Heart right ventricle (tissue), 16 donors: ENCODE measurements at regions not wholly inside any gene's neighbourhood (a gene's known extent, or its start where the extent isn't known, plus 50 kb on each side); places are given as distances from the start of the nearest gene placed in this dataset.

ENCODE experiments used
- ATAC-seq, 8 donors: fragments of 200-7000 bp; cut with Tn5 transposase; one replicate each; pipeline ENCODE4 v1.9.1; 2020; ENCODE audit warnings: mild to moderate bottlenecking in 8 of 8, moderate library complexity in 8 of 8, moderate number of reproducible peaks in 1 of 8
- DNase-seq, 2 donors: peaks; one replicate each; pipeline ENCODE4 v3.0.0-alpha.2; 2020
- H3K27ac ChIP-seq, 10 donors: fragments of 200-600 bp; sonication (generic) in 2 of 10; one replicate each; pipeline versions ENCODE4 v1.5.0 to v1.8.0; 2020 to 2022; ENCODE audit warnings: mild to moderate bottlenecking in 3 of 10
- H3K27me3 ChIP-seq, 7 donors: fragments of 200-600 bp; one replicate each; pipeline ENCODE4 v1.8.0; 2021 to 2022; ENCODE audit warnings: mild to moderate bottlenecking in 2 of 7
- H3K36me3 ChIP-seq, 9 donors: fragments of 200-600 bp; sonication (generic) in 1 of 9; one replicate each; pipeline versions ENCODE4 v1.5.0 to v1.8.0; 2020 to 2022; ENCODE audit warnings: mild to moderate bottlenecking in 2 of 9
- H3K4me1 ChIP-seq, 9 donors: fragments of 200-600 bp; sonication (generic) in 1 of 9; one replicate each; pipeline versions ENCODE4 v1.5.0 to v1.8.0; 2020 to 2022; ENCODE audit warnings: mild to moderate bottlenecking in 4 of 9
- H3K4me3 ChIP-seq, 10 donors: fragments of 200-600 bp; sonication (generic) in 2 of 10; one replicate each; pipeline versions ENCODE4 v1.5.0 to v1.8.0; 2020 to 2022; ENCODE audit warnings: mild to moderate bottlenecking in 7 of 10, moderate library complexity in 2 of 10
- H3K9me3 ChIP-seq, 11 donors: fragments of 200-600 bp in 10 of 11; sonication (generic) in 2 of 11; one replicate each; pipeline versions ENCODE4 v1.5.0 to v1.8.0; 2013 to 2022; ENCODE audit warnings: mild to moderate bottlenecking in 2 of 11, control low read depth in 1 of 11, moderate library complexity in 1 of 11
- CTCF ChIP-seq, 9 donors: fragments of 200-600 bp; sonication (generic) in 2 of 9; IDR thresholded peaks; one replicate each; pipeline versions ENCODE4 v1.5.0 to v1.8.0; 2021 to 2022; ENCODE audit warnings: antibody characterized with exemption in 9 of 9, mild to moderate bottlenecking in 5 of 9, moderate library complexity in 1 of 9
- WGBS, 2 donors: extraction: QIAGEN DNeasy Blood & Tissue Kit; methylation state at CpG; one replicate each; pipeline ENCODE4 v1.1.7; 2013; ENCODE audit warnings: inconsistent platforms in 1 of 2; 5-methylcytosine and 5-hydroxymethylcytosine counted together
- intact Hi-C, 10 donors: fragments of 100-400 bp; cut with DNase I; formaldehyde crosslinking; loops; one replicate each; pipeline versions ENCODE4 v1.11.1 to v1.14.2; 2022
- donor health status: Arrhythmogenic right ventricular cardiomyopathy.
- donor health status: ischemic (EF 13 %, LVEDD 7.1; RV severe dilation, severe dysfunction).
- donor health status: healthy with polysubstance abuse.
- donor health status: DM: no; HTN: yes; CAD: no.
- donor health status: DM: no; HTN: no; CAD: no.
- donor health status: ischemic (EF 25% LVEDD 6.9; RV normal size, moderate dysfunction).
- donor health status: ischemic (EF 25% LVEDD 5.7; RV mildly dilated, moderate dysfunction).
- donor health status: healthy.
- donor health status: DM: yes; HTN: yes; CAD: no.
- donor health status: Ischemic cardiomyopathy.
- donor health status: ischemic (EF 35%, LVEDD 5.7; RV mildly dilated, moderate dysfunction).
- donor health status: nonischemic (EF 11% LVEDD 7.7; RV severe dilation, severe dysfunction).
- donor health status: DM: yes; HTN: yes; CAD: no.
- donor health status: PGD.
- donor health status: ischemic (EF 29% LVEDD 5.4; RV normal size, mild dysfunction).
- donor health status: nonischemic (EF 23%, LVEDD 6.1; RV moderate dilation, normal function).

DNA sequence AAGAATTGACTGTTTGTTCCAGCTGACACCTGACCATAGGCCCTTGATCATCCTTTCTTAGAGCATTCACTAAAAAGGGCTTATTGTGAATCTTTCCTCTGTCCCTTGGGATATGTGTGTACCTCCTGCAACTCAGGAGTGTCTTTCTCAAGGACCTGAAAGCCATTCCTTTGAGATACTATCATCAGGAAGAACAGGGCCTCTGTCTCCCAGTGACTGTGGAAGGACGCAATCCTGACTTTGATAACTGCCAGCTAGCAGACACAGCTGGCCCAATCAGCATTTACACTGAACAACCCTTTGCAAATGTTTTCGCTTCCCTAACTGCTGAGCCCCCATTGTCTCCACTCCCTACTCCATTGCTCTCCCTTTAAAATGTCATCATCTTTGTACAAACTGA, 144.4 kb downstream of the RMI1 start:
- no peak overlapping the region for H3K27ac ChIP-seq
- H3K27me3 ChIP-seq, result no peaks in the 10 kb centered on the region
- H3K9me3 ChIP-seq, result no peaks in the 10 kb centered on the region
- ATAC-seq (no peak), DNase-seq (no peak)
- H3K36me3 ChIP-seq, result no peaks in the 10 kb centered on the region
- intact Hi-C loops, result no loop called here
- H3K4me3 ChIP-seq, result no peak overlapping the region
- no peak for TF ChIP-seq CTCF (IDR thresholded peaks at IDR 0.05)
- H3K4me1 ChIP-seq, result peaks cover 0 to 9% (median 0%) of the 10 kb centered on the region in 9 donors
- 95 to 100% methylated on average over 2 of the region's 2 CpGs for WGBS, 2 donors

- Histone ChIP-seq H3K27ac (no peak overlapping the region), H3K36me3 (no peaks in the 10 kb centered on the region), H3K4me1 (no peaks in the 10 kb centered on the region), H3K4me3 (no peak overlapping the region), H3K9me3 (no peaks in the 10 kb centered on the region), H3K27me3 (no peaks in the 10 kb centered on the region)
- intact Hi-C loops, result no loop called here
- whole genome bisulfite sequencing, 2 donors, result 73 to 74% methylated on average over 5 of the region's 5 CpGs
- TF ChIP-seq CTCF (IDR thresholded peaks at IDR 0.05), result no peak
- no peak for DNase-seq
- ATAC-seq, result no peak
Observed at GRCh38 chr9:84129529-84129928, 148.9 kb downstream of the RMI1 start.

DNA sequence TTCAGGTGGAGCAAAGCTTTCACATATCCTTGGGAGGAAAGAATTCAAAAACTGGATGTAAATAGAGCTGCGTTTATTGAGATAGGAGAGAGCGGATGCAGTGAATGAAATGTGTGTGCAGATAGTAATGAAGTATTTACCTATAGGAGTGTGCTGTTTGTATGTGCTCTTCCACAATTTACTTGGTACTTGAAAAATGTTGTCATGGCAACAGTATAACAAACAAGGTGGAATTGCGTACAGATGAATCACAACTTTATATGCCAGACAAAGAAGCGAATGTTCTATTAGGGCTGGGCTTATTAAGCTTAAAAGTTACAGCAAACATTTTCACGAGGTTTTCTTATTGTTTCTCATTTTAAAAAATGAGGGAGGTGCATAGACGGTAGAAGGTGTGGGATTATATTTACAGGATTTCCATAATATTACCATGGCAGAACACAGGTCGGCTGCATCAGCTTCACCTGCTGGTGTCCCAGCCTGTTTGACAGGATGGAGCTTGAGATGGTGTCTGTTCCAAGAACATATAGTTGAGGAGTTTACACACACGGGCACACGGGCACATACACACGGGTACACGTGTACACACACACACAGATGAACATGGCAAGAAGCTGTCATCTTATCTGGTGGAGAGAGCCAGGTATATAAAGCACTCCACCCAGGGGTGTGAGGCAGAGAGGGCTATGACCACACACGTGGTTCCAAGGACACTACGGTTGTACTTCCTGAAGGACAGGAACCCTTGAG, 155.7 kb downstream of the RMI1 start:
- ATAC-seq, result peak in 1 of 8 donors; percentile 28
- no peak for DNase-seq
- WGBS, 2 donors, result 72 to 79% methylated on average over 13 of the region's 13 CpGs
- Histone ChIP-seq H3K4me3 (no peak overlapping the region), H3K36me3 (no peaks in the 10 kb centered on the region), H3K9me3 (no peaks in the 10 kb centered on the region), H3K27me3 (peaks cover 0 to 16% (median 3%) of the 10 kb centered on the region in 7 donors), H3K27ac (no peak overlapping the region), H3K4me1 (peaks cover 0 to 28% (median 22%) of the 10 kb centered on the region in 9 donors)
- intact Hi-C loops, result no loop called here
- no peak for TF ChIP-seq CTCF (IDR thresholded peaks at IDR 0.05)

DNA sequence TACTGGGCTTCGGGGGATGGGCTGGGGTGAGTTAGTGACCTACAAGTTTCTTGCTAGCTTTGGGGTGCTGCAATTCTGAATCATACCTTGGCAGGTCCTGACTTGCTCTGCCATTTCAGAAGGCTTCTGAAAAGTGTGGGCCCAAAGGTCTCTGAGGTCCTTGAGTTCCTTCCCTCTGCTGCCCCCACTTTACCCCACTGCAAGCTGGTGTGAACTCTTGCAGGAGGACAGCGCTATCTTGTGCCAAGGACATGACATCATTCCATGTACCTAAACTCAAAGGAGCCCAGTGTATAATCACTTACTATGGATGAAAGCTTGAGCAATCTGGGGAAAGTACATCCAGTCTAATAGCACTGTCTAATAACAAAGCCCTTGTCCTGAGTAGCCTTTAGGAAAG, 157.4 kb downstream of the RMI1 start:
- no peaks in the 10 kb centered on the region for H3K36me3 ChIP-seq
- TF ChIP-seq CTCF (IDR thresholded peaks at IDR 0.05), result no peak
- intact Hi-C loops, result no loop called here
- no peak overlapping the region for H3K4me3 ChIP-seq
- H3K27me3 ChIP-seq, result peaks cover 0 to 32% (median 15%) of the 10 kb centered on the region in 7 donors
- no peak for DNase-seq
- H3K27ac ChIP-seq, result no peak overlapping the region
- H3K4me1 ChIP-seq, result peaks cover 0 to 28% (median 23%) of the 10 kb centered on the region in 9 donors
- H3K9me3 ChIP-seq, result no peaks in the 10 kb centered on the region
- ATAC-seq, result peak in 4 of 8 donors; percentile 39 to 81 (median 76)
- WGBS, 2 donors, result 90 to 93% methylated on average over 2 of the region's 2 CpGs
